OCI-LY1 (cell line): ENCODE measurements at regions not wholly inside any gene's neighbourhood (a gene's known extent, or its start where the extent isn't known, plus 50 kb on each side); places are given as distances from the start of the nearest gene placed in this dataset.

Source experiments
- H2AFZ ChIP-seq: fragments of 200-600 bp; sonication (generic), shearing (Covaris generic); 2 replicates; pipeline ENCODE4 v1.6.0; 2014; ENCODE audit warnings: antibody characterized with exemption, mild to moderate bottlenecking, low read length
- H3F3A ChIP-seq: fragments of 200-600 bp; sonication (generic), shearing (Covaris generic); 2 replicates; pipeline ENCODE4 v1.6.0; 2014; ENCODE audit warnings: mild to moderate bottlenecking, antibody characterized with exemption, low read length, moderate library complexity; ENCODE audit not compliant: insufficient read depth
- H3K27ac ChIP-seq: fragments of 200-600 bp; sonication (generic); 2 replicates; pipeline ENCODE4 v1.5.1; 2014; ENCODE audit warnings: low read length, mixed run types, mild to moderate bottlenecking, low read depth; ENCODE audit not compliant: poor library complexity, severe bottlenecking
- H3K27me3 ChIP-seq: fragments of 200-600 bp; sonication (generic); 2 replicates; pipeline ENCODE4 v1.6.0; 2014; ENCODE audit warnings: antibody characterized with exemption, mild to moderate bottlenecking, low read length, moderate library complexity; ENCODE audit not compliant: insufficient read depth
- H3K36me3 ChIP-seq: fragments of 200-600 bp; sonication (generic); 2 replicates; pipeline ENCODE4 v1.6.1; 2014; ENCODE audit warnings: mild to moderate bottlenecking, antibody characterized with exemption, low read length, moderate library complexity, mixed read lengths; ENCODE audit not compliant: insufficient read depth
- H3K4me1 ChIP-seq: fragments of 200-600 bp; sonication (generic); 2 replicates; pipeline ENCODE4 v1.5.1; 2014; ENCODE audit warnings: mild to moderate bottlenecking, low read length, moderate library complexity; ENCODE audit not compliant: insufficient read depth, severe bottlenecking
- H3K4me2 ChIP-seq: fragments of 200-600 bp; sonication (generic), shearing (Covaris generic); 2 replicates; pipeline ENCODE4 v1.6.1; 2014; ENCODE audit warnings: low read length
- H3K4me3 ChIP-seq: fragments of 200-600 bp; sonication (generic); 2 replicates; pipeline ENCODE4 v1.5.1; 2014; ENCODE audit warnings: low read length, low read depth, mild to moderate bottlenecking, mixed read lengths; ENCODE audit not compliant: poor library complexity, severe bottlenecking
- H3K79me2 ChIP-seq: fragments of 200-600 bp; shearing (Covaris generic); 2 replicates; pipeline ENCODE4 v1.6.1; 2016; ENCODE audit warnings: mixed run types, low read length, mixed read lengths; ENCODE audit not compliant: insufficient read depth
- H3K9ac ChIP-seq: fragments of 200-600 bp; sonication (generic), shearing (Covaris generic); 2 replicates; pipeline ENCODE4 v1.6.1; 2014; ENCODE audit warnings: mild to moderate bottlenecking, low read length, mixed read lengths
- H3K9me2 ChIP-seq: fragments of 200-600 bp; sonication (generic), shearing (Covaris generic); 2 replicates; pipeline ENCODE4 v1.6.1; 2014; ENCODE audit warnings: low read depth, mild to moderate bottlenecking, low read length, mixed read lengths
- H3K9me3 ChIP-seq: fragments of 200-600 bp; shearing (Covaris generic); 2 replicates; pipeline ENCODE4 v1.6.1; 2014; ENCODE audit warnings: low read length, mixed read lengths
- H4K20me1 ChIP-seq: fragments of 200-600 bp; sonication (generic), shearing (Covaris generic); 2 replicates; pipeline ENCODE4 v1.6.0; 2016; ENCODE audit warnings: mild to moderate bottlenecking, low read length; ENCODE audit not compliant: insufficient read depth
- CTCF ChIP-seq: fragments of 200-600 bp; sonication (generic), shearing (Covaris generic); IDR thresholded peaks from 2 replicates; pipeline ENCODE4 v1.5.1; 2017; ENCODE audit warnings: mild to moderate bottlenecking, antibody characterized with exemption, low read length, moderate library complexity, mixed read lengths
- EZH2 ChIP-seq: fragments of 200-600 bp; sonication (generic), shearing (Covaris generic); IDR thresholded peaks from 2 replicates; pipeline ENCODE4 v1.8.0; 2017; ENCODE audit warnings: borderline replicate concordance, mixed run types, mild to moderate bottlenecking, antibody characterized with exemption, low read length, moderate library complexity, mixed read lengths

GRCh38 chr5:82416512-82416911 lies 138.4 kb upstream of the RPS23 start:
- Histone ChIP-seq H3K27me3 (no peaks in the 10 kb centered on the region), H3K4me2 (no peak overlapping the region), H3K4me1 (no peaks in the 10 kb centered on the region), H3K27ac (no peak overlapping the region), H3K79me2 (no peaks in the 10 kb centered on the region), H3K9me2 (no peaks in the 10 kb centered on the region), H3K9ac (no peak overlapping the region), H3K36me3 (no peaks in the 10 kb centered on the region), H3K4me3 (no peak overlapping the region), H3F3A (no peaks in the 10 kb centered on the region), H2AFZ (no peak overlapping the region), H3K9me3 (no peaks in the 10 kb centered on the region), H4K20me1 (no peaks in the 10 kb centered on the region)
- TF ChIP-seq EZH2 (no peak), CTCF (no peak)

GRCh38 chr5:82414041-82414388 lies 135.9 kb upstream of the RPS23 start:
- no peak for TF ChIP-seq CTCF
- no peak for TF ChIP-seq EZH2
- Histone ChIP-seq H3K4me1 (no peaks in the 10 kb centered on the region), H3K27ac (no peak overlapping the region), H3K79me2 (no peaks in the 10 kb centered on the region), H3K4me3 (no peak overlapping the region), H3F3A (no peaks in the 10 kb centered on the region), H3K9me2 (no peaks in the 10 kb centered on the region), H4K20me1 (no peaks in the 10 kb centered on the region), H3K4me2 (no peak overlapping the region), H3K36me3 (no peaks in the 10 kb centered on the region), H3K27me3 (no peaks in the 10 kb centered on the region), H3K9ac (no peak overlapping the region), H2AFZ (no peak overlapping the region), H3K9me3 (no peaks in the 10 kb centered on the region)

- Histone ChIP-seq H3K27me3 (no peaks in the 10 kb centered on the region), H3K9me3 (no peaks in the 10 kb centered on the region), H3K9me2 (no peaks in the 10 kb centered on the region), H3F3A (no peaks in the 10 kb centered on the region), H3K4me2 (no peak overlapping the region), H2AFZ (no peak overlapping the region), H3K4me3 (no peak overlapping the region), H4K20me1 (no peaks in the 10 kb centered on the region), H3K9ac (no peak overlapping the region), H3K27ac (no peak overlapping the region), H3K36me3 (no peaks in the 10 kb centered on the region), H3K79me2 (no peaks in the 10 kb centered on the region), H3K4me1 (no peaks in the 10 kb centered on the region)
- TF ChIP-seq CTCF (no peak), EZH2 (no peak)
These were observed 135.3 kb upstream of the RPS23 start for GRCh38 chr5:82413302-82414040.
